H1 (cell line): ENCODE measurements at regions not wholly inside any gene's neighbourhood (a gene's known extent, or its start where the extent isn't known, plus 50 kb on each side); places are given as distances from the start of the nearest gene placed in this dataset.

ENCODE experiments used
- CTCF ChIA-PET: fragments of 300-600 bp; sonication (Branson Sonifier 250); formaldehyde crosslinking; loops from one replicate; lab custom pipeline; 2021; ENCODE audit not compliant: partially characterized antibody; lab: Charles Lee
- POLR2A ChIA-PET: fragments of 300-600 bp; sonication (Branson Sonifier 250); formaldehyde crosslinking; loops from one replicate; lab custom pipeline; 2021; ENCODE audit warnings: inconsistent platforms; ENCODE audit not compliant: partially characterized antibody; lab: Charles Lee
- DNase-seq, 2 experiments: peaks; one replicate each; pipeline versions ENCODE4 v3.0.0 to v3.0.0-alpha.2; 2010 to 2022; ENCODE audit warnings: low spot score in 2 of 2, low read depth in 1 of 2, mixed read lengths in 1 of 2
- FAIRE-seq: peaks from 2 replicates; lab custom pipeline; 2011; peaks lifted over from hg19 to GRCh38; lab: Jason Lieb, UNC
- H2AFZ ChIP-seq: 2 replicates; pipeline ENCODE4 v1.8.1; 2012; ENCODE audit warnings: low read length, inconsistent platforms
- H2AK5ac ChIP-seq: 2 replicates; pipeline ENCODE4 v1.6.1; 2013; ENCODE audit warnings: low read depth, low read length
- H2BK120ac ChIP-seq: replicated peaks from 2 replicates; pipeline ENCODE3; 2013; ENCODE audit warnings: low read depth, low read length, inconsistent platforms
- H2BK12ac ChIP-seq: 2 replicates; pipeline ENCODE4 v1.6.1; 2013; ENCODE audit warnings: low read depth, low read length
- H2BK15ac ChIP-seq: 2 replicates; pipeline ENCODE4 v1.6.1; 2013; ENCODE audit warnings: low read length
- H2BK20ac ChIP-seq: 2 replicates; pipeline ENCODE4 v1.6.1; 2013; ENCODE audit warnings: low read length
- H2BK5ac ChIP-seq: 2 replicates; pipeline ENCODE4 v1.6.1; 2013; ENCODE audit warnings: low read depth, low read length
- H3K14ac ChIP-seq: 2 replicates; pipeline ENCODE4 v1.6.1; 2013; ENCODE audit warnings: inconsistent platforms; ENCODE audit not compliant: insufficient read length
- H3K18ac ChIP-seq: 2 replicates; pipeline ENCODE4 v1.6.1; 2013; ENCODE audit warnings: low read length; ENCODE audit errors: extremely low read depth
- H3K23ac ChIP-seq: 2 replicates; pipeline ENCODE4 v1.6.1; 2013; ENCODE audit warnings: inconsistent platforms; ENCODE audit not compliant: insufficient read length
- H3K23me2 ChIP-seq: 2 replicates; pipeline ENCODE4 v1.6.1; 2013; ENCODE audit warnings: low read depth, low read length
- H3K27ac ChIP-seq: 2 replicates; pipeline ENCODE4 v1.6.1; 2011; ENCODE audit warnings: low read depth, low read length, inconsistent platforms
- H3K27me3 ChIP-seq, 4 experiments: replicated peaks in 1 of 4; 1 replicate in 1 of 4; 2 replicates in 3 of 4; pipeline versions ENCODE4 v1.6.1 to v1.8.1; 2011 to 2013; ENCODE audit warnings: low read length in 3 of 4, mild to moderate bottlenecking in 3 of 4, inconsistent platforms in 2 of 4, mixed read lengths in 2 of 4, moderate library complexity in 1 of 4; ENCODE audit not compliant: control insufficient read depth in 3 of 4, insufficient read depth in 3 of 4; ENCODE audit errors: extremely low read depth in 1 of 4
- H3K36me3 ChIP-seq, 4 experiments: 2 replicates each; pipeline versions ENCODE4 v1.6.1 to v1.8.1; 2011 to 2013; ENCODE audit warnings: mild to moderate bottlenecking in 4 of 4, low read length in 3 of 4, moderate library complexity in 2 of 4, control low read depth in 1 of 4, inconsistent platforms in 1 of 4; ENCODE audit not compliant: insufficient read depth in 4 of 4, control insufficient read depth in 2 of 4
- H3K4ac ChIP-seq: replicated peaks from 2 replicates; pipeline ENCODE3; 2013; ENCODE audit warnings: low read length, low read depth, mixed read lengths, inconsistent platforms; ENCODE audit not compliant: insufficient read length
- H3K4me1 ChIP-seq, 4 experiments: replicated peaks in 1 of 4; 1 replicate in 1 of 4; 2 replicates in 3 of 4; pipeline versions ENCODE4 v1.6.1 to v1.8.1; 2011 to 2013; ENCODE audit warnings: low read length in 3 of 4, inconsistent platforms in 2 of 4, mixed read lengths in 1 of 4; ENCODE audit not compliant: insufficient read depth in 4 of 4, control insufficient read depth in 3 of 4
- H3K4me2 ChIP-seq, 2 experiments: 2 replicates each; pipeline versions ENCODE4 v1.6.1 to v1.8.1; 2011 to 2013; ENCODE audit warnings: low read depth in 2 of 2, low read length in 2 of 2, control low read depth in 1 of 2, inconsistent platforms in 1 of 2, mild to moderate bottlenecking in 1 of 2; ENCODE audit not compliant: insufficient read depth in 1 of 2
- H3K4me3 ChIP-seq, 4 experiments: fragments of 200-600, 300-600 bp in 1 of 4; sonication (generic), shearing (Covaris generic), sonication (Bioruptor Twin) in 1 of 4; 2 replicates each; pipeline versions ENCODE4 v1.5.1 to v1.8.1; 2011 to 2016; ENCODE audit warnings: low read length in 4 of 4, low read depth in 3 of 4, control low read depth in 2 of 4, inconsistent platforms in 2 of 4, mild to moderate bottlenecking in 2 of 4, mixed read lengths in 1 of 4, moderate library complexity in 1 of 4; ENCODE audit not compliant: insufficient read depth in 2 of 4; ENCODE audit errors: extremely low read depth in 1 of 4
- H3K56ac ChIP-seq: replicated peaks from 2 replicates; pipeline ENCODE3; 2013; ENCODE audit warnings: low read depth, mild to moderate bottlenecking, mixed read lengths, low read length, inconsistent platforms; ENCODE audit not compliant: insufficient read length
- H3K79me1 ChIP-seq: 2 replicates; pipeline ENCODE4 v1.6.1; 2013; ENCODE audit warnings: low read depth, low read length, control low read depth
- H3K79me2 ChIP-seq, 2 experiments: 2 replicates each; pipeline versions ENCODE4 v1.6.1 to v1.8.1; 2012 to 2013; ENCODE audit warnings: low read length in 2 of 2, mild to moderate bottlenecking in 2 of 2, inconsistent platforms in 1 of 2; ENCODE audit not compliant: insufficient read depth in 2 of 2, control insufficient read depth in 1 of 2
- H3K9ac ChIP-seq, 4 experiments: replicated peaks in 1 of 4; 1 replicate in 1 of 4; 2 replicates in 3 of 4; pipeline versions ENCODE4 v1.6.1 to v1.8.1; 2011 to 2013; ENCODE audit warnings: low read depth in 3 of 4, low read length in 3 of 4, control low read depth in 2 of 4, mild to moderate bottlenecking in 2 of 4, moderate library complexity in 2 of 4, inconsistent platforms in 1 of 4; ENCODE audit errors: extremely low read depth in 1 of 4
- H3K9me3 ChIP-seq, 2 experiments: 2 replicates each; pipeline versions ENCODE4 v1.6.1 to v1.8.1; 2012 to 2013; ENCODE audit warnings: mild to moderate bottlenecking in 2 of 2, moderate library complexity in 2 of 2, control low read depth in 1 of 2, inconsistent platforms in 1 of 2, low read depth in 1 of 2, low read length in 1 of 2, mixed read lengths in 1 of 2; ENCODE audit not compliant: insufficient read depth in 2 of 2
- H4K20me1 ChIP-seq, 2 experiments: replicated peaks in 1 of 2; 2 replicates each; pipeline versions ENCODE3 to v1.8.1; 2011 to 2013; ENCODE audit warnings: inconsistent platforms in 2 of 2, low read length in 2 of 2, mild to moderate bottlenecking in 1 of 2; ENCODE audit not compliant: insufficient read depth in 2 of 2, control insufficient read depth in 1 of 2
- H4K5ac ChIP-seq: 2 replicates; pipeline ENCODE4 v1.6.1; 2013; ENCODE audit warnings: low read length, low read depth, mixed read lengths, inconsistent platforms; ENCODE audit not compliant: insufficient read length
- H4K8ac ChIP-seq: 2 replicates; pipeline ENCODE4 v1.8.0; 2013; ENCODE audit warnings: mild to moderate bottlenecking, moderate library complexity, low read length, inconsistent platforms; ENCODE audit not compliant: insufficient read depth; ENCODE audit errors: extremely low read depth
- H4K91ac ChIP-seq: replicated peaks from 2 replicates; pipeline ENCODE3; 2013; ENCODE audit warnings: low read length, mixed read lengths, inconsistent platforms; ENCODE audit not compliant: insufficient read length
- BRCA1 ChIP-seq: IDR thresholded peaks from 2 replicates; pipeline ENCODE4 v1.6.1; 2012; ENCODE audit warnings: low read depth, low read length, improper control_type of control experiment
- CTCF ChIP-seq, 3 experiments: IDR thresholded peaks; 1 replicate in 2 of 3; 2 replicates in 1 of 3; pipeline versions ENCODE4 v1.5.1 to v1.6.1; 2011; ENCODE audit warnings: low read length in 3 of 3, mild to moderate bottlenecking in 3 of 3, inconsistent platforms in 2 of 3, low read depth in 1 of 3, moderate library complexity in 1 of 3; ENCODE audit not compliant: insufficient read depth in 1 of 3; ENCODE audit errors: control extremely low read depth in 1 of 3
- EP300 ChIP-seq, 2 experiments: IDR thresholded peaks; 1 replicate in 1 of 2; 2 replicates in 1 of 2; pipeline ENCODE4 v1.6.1; 2011 to 2012; ENCODE audit warnings: low read depth in 2 of 2, low read length in 2 of 2, mild to moderate bottlenecking in 2 of 2, borderline replicate concordance in 1 of 2, inconsistent platforms in 1 of 2, moderate library complexity in 1 of 2
- FOSL1 ChIP-seq: IDR thresholded peaks from 2 replicates; pipeline ENCODE4 v1.6.1; 2011; ENCODE audit warnings: mild to moderate bottlenecking, low read depth, low read length, moderate library complexity; ENCODE audit not compliant: insufficient read depth
- JUND ChIP-seq: IDR thresholded peaks from 2 replicates; pipeline ENCODE4 v1.6.1; 2011; ENCODE audit warnings: mild to moderate bottlenecking, improper control_type of control experiment, low read length
- NRF1 ChIP-seq: IDR thresholded peaks from 2 replicates; pipeline ENCODE4 v1.6.1; 2011; ENCODE audit warnings: mild to moderate bottlenecking, low read depth, low read length, improper control_type of control experiment
- PHF8 ChIP-seq: fragments of 200-600 bp; sonication (generic); conservative IDR thresholded peaks from 2 replicates; pipeline ENCODE4 v1.7.1; 2012; ENCODE audit warnings: low read depth, mild to moderate bottlenecking, inconsistent platforms, low read length, moderate library complexity
- POU5F1 ChIP-seq: IDR thresholded peaks from 2 replicates; pipeline ENCODE4 v1.6.1; 2011; ENCODE audit warnings: low read depth, mild to moderate bottlenecking, low read length, moderate library complexity
- RXRA ChIP-seq: IDR thresholded peaks from 2 replicates; pipeline ENCODE4 v1.6.1; 2011; ENCODE audit warnings: low read depth, mild to moderate bottlenecking, low read length, moderate library complexity; ENCODE audit not compliant: insufficient read depth
- SIN3A ChIP-seq, 2 experiments: IDR thresholded peaks in 1 of 2; conservative IDR thresholded peaks in 1 of 2; 2 replicates each; pipeline ENCODE4 v1.6.1; 2011 to 2012; ENCODE audit warnings: low read length in 2 of 2, improper control_type of control experiment in 1 of 2, low read depth in 1 of 2, mild to moderate bottlenecking in 1 of 2
- SRF ChIP-seq: IDR thresholded peaks from 2 replicates; pipeline ENCODE4 v1.6.1; 2011; ENCODE audit warnings: mild to moderate bottlenecking, low read depth, low read length, moderate library complexity
- TAF7 ChIP-seq: optimal IDR thresholded peaks from 2 replicates; pipeline ENCODE3; 2011; ENCODE audit warnings: low read depth, mild to moderate bottlenecking, inconsistent platforms, low read length, moderate library complexity, borderline replicate concordance

GRCh38 chr2:144166743-144167142 is 353.2 kb downstream of the ZEB2 start:
- H3K4me3 ChIP-seq: no peak overlapping the region
- no peaks in the 10 kb centered on the region for H3K27me3 ChIP-seq
- H3K14ac ChIP-seq: no peak overlapping the region
- H2BK20ac ChIP-seq: no peak overlapping the region
- H3K4ac ChIP-seq: no peak overlapping the region
- no peaks in the 10 kb centered on the region for H3K36me3 ChIP-seq
- H2BK12ac ChIP-seq: no peak overlapping the region; the same call in 1 of the 2 replicates
- H3K4me2 ChIP-seq: no peak overlapping the region
- no peak overlapping the region for H4K5ac ChIP-seq
- H3K79me2 ChIP-seq: no peaks in the 10 kb centered on the region
- H4K91ac ChIP-seq: no peak overlapping the region
- no peaks in the 10 kb centered on the region for H4K20me1 ChIP-seq
- H2BK5ac ChIP-seq: no peak overlapping the region
- ChIA-PET CTCF (no interaction called here), POLR2A (no interaction called here)
- no peak overlapping the region for H4K8ac ChIP-seq
- no peak overlapping the region for H3K23ac ChIP-seq
- FAIRE-seq (no peak), DNase-seq (no peak)
- H3K79me1 ChIP-seq: no peaks in the 10 kb centered on the region
- H3K9me3 ChIP-seq: no peaks in the 10 kb centered on the region
- H2BK15ac ChIP-seq: no peak overlapping the region
- no peaks in the 10 kb centered on the region for H3K4me1 ChIP-seq
- H3K27ac ChIP-seq: no peak overlapping the region
- no peak overlapping the region for H2AFZ ChIP-seq
- no peak overlapping the region for H3K56ac ChIP-seq
- no peak overlapping the region for H3K18ac ChIP-seq
- H3K23me2 ChIP-seq: no peaks in the 10 kb centered on the region
- H2AK5ac ChIP-seq: no peak overlapping the region
- H3K9ac ChIP-seq: no peak overlapping the region
- no peak overlapping the region for H2BK120ac ChIP-seq
- TF ChIP-seq FOSL1 (no peak), NRF1 (no peak), TAF7 (no peak), PHF8 (no peak), JUND (no peak), POU5F1 (no peak), BRCA1 (no peak), SRF (no peak), CTCF (IDR thresholded peaks at IDR 0.05; ENCODE audit: control extremely low read depth in 1 of 3, insufficient read depth in 1 of 3, low read depth in 1 of 3, low read length in 3 of 3) (no peak), SIN3A (conservative IDR thresholded peaks at IDR 0.05 in 1 of 2, IDR thresholded peaks at IDR 0.05 in 1 of 2; ENCODE audit: low read depth in 1 of 2, low read length in 2 of 2) (no peak), RXRA (no peak), EP300 (IDR thresholded peaks at IDR 0.05; ENCODE audit: borderline replicate concordance in 1 of 2, low read depth in 2 of 2, low read length in 2 of 2) (no peak)
